Ecto neural progenitor cell (in vitro differentiated cells): ENCODE measurements at regions not wholly inside any gene's neighbourhood (a gene's known extent, or its start where the extent isn't known, plus 50 kb on each side); places are given as distances from the start of the nearest gene placed in this dataset.

Experiments
- DNase-seq: peaks from one replicate; pipeline ENCODE4 v3.0.0-alpha.2; 2018; ENCODE audit warnings: low spot score

GRCh38 chr7:114755856-114756255 is 166.0 kb upstream of the MDFIC start:
- no peak for DNase-seq

DNA sequence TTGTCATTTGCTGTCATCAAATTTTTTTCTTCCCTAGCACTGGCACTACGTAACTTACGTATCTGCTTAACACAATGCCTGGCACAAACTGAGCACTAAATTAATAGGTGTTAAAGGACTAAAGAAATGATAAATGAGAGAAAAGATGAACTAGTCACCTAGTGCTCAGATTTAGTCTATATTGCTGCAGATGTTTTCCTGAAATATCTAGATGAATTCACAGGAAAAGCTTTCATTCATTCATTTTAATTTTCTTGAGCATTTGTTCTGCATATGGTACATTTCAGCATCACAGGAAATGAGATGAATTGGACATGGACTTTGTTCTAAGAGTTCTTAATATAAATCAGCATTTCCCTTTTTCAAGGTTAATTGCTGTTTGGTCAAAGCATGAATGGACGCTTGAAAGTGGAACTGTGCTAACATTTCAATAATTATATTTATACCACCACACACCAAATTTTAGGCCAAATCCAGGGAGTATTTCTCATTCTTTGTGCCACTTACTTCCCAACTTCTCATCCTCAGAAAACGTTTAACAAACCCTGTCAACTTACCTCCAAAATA is 163.2 kb upstream of the MDFIC start:
- no peak for DNase-seq

GRCh38 chr7:114759347-114760062 is 162.4 kb upstream of the MDFIC start:
- no peak for DNase-seq

GRCh38 chr7:114760477-114760876 is 161.4 kb upstream of the MDFIC start:
- DNase-seq = no peak

- DNase-seq = no peak
Observed at GRCh38 chr7:114761973-114762372, 159.9 kb upstream of the MDFIC start.

DNA sequence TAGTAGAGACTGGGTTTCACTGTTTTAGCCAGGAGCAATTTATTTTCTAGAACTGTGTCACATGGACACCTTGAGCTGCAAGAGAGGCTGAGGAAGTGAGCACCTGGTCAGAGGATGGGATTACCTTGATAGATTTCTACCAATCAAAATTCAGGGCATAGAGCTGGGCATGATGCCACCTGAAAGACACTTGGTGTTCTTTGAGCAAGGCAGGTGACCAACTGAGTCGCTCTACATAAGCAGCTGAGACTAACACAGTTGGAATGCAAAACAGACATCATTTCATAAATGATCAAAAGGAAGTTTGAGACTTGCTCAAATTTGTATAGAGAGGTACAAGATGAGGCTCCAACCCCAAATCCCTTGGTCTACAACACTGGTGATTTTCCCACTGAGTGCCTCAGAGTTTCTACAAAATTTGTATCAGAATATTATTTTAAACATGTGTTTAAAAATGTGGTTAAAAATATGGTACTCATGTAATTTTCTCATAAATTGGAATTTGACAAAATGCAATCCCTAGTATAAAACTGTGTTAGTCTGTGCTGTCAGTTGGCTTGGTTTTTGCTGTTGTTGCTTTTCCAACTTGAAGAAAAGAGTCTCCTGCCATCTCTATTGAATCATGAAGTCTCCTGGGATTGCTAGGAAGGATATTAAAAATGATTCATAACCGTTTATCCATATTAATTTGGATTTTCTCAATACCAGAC is 156.4 kb upstream of the MDFIC start:
- no peak for DNase-seq

DNA sequence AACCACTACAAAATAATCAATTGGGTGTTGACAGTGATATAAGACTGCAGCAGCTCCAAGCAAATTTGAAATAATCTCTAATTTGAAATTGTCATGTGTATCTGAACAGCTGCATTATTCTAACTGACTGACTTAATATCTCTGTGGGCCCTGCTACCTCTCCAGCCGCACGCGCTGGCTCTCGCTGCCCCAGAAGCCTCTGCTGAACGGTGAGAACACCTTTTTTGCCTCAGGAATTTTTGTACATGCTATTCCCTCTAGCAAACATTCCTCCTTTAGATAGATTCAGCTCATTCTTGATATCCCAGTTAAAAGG is 155.9 kb upstream of the MDFIC start:
- DNase-seq = no peak

DNA sequence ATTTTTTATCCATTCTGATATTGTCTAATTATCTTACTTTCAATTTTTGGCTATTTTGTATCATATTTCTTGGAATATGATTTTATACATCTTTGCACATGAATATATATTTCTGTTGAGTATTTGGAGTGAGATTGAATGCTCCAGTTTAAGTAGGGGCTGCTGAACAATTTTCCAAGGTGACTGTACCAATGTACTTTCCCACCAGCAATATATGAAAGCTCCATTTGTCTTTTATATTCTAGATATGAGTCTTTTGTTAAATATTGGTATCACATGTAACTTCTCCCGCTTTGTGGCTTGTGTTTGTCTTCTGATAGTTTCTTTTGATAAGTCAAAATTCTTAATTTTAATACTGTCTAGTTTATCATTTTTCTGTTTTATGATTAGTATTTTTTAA is 144.6 kb upstream of the MDFIC start:
- no peak for DNase-seq

DNA sequence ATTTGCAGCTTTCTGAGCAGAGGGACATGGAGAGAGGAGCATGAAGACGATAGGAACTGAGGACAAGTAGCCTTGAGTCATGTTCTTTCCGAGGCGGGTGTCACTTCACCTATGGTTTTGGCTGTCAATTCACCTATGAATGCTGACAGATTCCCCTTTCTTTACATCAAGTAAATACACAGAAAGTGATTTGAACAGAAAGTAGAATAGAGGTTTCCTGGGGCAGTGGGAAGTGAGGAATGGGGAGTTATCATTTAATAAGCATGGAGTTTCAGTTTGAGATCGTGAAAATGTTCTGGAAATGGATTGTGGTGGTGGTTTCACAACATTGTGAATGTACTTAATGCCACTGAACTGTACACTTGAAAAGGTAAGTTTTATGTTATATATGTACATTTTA is 138.4 kb upstream of the MDFIC start:
- DNase-seq = no peak

DNA sequence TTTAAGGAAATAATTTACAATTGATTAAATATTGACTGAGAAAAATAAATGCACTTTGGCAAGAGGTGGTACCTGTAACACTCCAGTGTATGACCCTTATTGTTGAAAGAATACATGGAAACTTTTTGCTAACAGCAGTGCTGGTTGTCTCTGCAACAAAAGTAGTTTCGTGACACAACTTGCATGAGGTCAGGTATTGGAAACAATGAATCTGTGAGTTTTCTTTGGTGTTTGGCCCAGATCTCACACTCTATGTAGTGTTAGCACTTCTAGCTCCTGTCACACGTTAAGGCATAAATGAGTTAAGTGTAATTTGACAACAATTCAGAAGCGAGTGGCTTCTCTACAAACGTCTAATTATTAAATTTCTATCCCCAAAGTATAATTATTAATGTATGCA is 137.7 kb upstream of the MDFIC start:
- DNase-seq = no peak

DNA sequence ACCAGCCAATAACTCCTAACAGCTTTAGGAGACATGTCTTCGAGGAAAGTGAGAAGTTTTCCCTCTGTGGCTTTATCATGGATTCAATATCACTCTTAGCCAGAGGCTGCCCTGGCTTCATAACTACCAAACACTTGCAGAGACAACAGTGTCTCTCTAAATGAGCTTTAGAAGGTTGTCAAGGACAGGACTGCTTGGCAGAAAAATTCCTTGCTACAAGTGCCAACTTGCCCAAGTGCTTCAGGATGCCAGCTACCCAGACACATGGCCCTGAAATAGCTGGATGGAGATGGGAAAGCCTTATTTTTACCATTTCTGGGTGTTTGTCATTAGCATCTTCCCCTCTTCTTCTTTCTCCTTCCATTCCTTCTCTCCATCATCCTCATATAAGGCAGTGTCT is 137.1 kb upstream of the MDFIC start:
- no peak for DNase-seq

DNA sequence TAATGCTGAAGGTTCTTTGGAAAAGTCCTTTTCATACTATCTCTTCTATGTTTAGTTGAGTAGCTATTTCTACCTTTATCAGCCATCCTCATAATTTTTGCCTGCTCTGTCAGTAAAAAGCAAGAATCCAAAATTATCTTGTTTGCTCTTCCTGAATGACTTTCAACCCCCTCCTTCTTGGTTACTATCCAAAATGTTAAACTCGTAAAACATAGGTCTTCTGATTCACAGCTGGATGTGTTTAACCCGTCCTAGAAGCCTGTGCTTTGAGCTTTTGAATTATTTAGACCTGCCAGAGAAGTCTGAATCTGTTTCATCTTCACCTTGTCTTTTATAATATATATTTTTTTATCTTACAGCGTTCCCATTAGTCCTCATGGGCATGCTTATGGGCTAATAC is 136.4 kb upstream of the MDFIC start:
- no peak for DNase-seq

DNA sequence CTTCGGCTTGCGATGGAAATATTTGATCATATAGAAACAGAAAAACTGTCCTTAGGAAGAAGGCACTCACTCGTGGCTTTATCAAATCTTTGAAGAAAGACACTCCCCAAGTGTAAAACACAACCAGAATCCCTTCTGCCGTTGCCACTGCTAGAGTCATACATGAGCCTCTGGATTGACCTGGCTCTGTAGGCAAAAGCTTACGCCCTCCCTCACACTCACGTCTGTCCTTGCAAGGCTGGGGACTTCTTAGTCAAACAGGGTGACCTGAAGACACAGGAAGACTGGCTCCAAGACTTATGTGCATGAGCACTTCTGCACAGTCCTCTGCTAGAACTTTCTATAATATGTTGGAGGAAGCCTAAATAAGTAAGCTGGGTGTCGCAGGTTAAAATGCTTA is 135.4 kb upstream of the MDFIC start:
- DNase-seq = no peak

DNA sequence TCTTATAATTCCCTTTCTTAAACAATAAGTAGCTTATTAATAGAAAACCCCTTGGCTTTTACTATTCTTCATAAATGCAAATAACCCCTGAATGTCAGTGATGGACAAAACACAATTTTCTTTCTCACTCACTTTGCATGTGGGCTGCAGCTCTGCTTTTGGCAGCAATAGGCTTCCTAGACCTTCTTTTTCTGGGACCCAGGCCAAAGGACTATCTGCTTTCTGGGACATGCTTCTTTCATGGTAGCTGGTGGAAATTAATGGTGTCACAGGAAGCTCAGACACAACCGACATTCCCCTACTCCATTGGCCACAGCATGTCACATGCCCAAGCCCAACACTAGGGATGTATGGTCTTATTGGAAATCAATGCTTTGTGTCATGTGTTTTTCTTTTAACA is 134.3 kb upstream of the MDFIC start:
- DNase-seq = no peak

DNA sequence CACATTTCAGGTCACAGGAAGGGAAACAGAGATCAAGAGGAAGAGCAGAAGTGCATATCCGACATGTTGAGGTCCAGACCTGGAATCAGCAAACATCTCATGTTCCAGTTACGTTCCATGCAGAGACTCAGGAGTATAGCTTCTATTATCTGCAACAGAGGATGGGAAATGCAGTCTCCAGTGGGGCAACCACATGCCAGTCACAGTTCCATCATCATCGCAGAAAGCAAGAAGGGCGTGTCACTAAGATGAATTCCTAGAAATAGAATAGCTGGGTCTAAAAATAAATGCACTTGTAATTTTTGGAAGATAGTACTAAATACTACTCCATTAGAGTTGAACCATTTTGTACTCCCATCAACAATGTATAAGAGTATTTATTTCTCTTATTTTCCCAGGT is 133.2 kb upstream of the MDFIC start:
- no peak for DNase-seq

- DNase-seq = no peak
Observed at GRCh38 chr7:114789161-114789560, 132.7 kb upstream of the MDFIC start.

GRCh38 chr7:114789871-114790311 is 132.0 kb upstream of the MDFIC start:
- DNase-seq = no peak

- DNase-seq = no peak
Observed at GRCh38 chr7:114790521-114790920, 131.4 kb upstream of the MDFIC start.

- DNase-seq = no peak
Observed at GRCh38 chr7:114791771-114792170, 130.1 kb upstream of the MDFIC start.

DNA sequence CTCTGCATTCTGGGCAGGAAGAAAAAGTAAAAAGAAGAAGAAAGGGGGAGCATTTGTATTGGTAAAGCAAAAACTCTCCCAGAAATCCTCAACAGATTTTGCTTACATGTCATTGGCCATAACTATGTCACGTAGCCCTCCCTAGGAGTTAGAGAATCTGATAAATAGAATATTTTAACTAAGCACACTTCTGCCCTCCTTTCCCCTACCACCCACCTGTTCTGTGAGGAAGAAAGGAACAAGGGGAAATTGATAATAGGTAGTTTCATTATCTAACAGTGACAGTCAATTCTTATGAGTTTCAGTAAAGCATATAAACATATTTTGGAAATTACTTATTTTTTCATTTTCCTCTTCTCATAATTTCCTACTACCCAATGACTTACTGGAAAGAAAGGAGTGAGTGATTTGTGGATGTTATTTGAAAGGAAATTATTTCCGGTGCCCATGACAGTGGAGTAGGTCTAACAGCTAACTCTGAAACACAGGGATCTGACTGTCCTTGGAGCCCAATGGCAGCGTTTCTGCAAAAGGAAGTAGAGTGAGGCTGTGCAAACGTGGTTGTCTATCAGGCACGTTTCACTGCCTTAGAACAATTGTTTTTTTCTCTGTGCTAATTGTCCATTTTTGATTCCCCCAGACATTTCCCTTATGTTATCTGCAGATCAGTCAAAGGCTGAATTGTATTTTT is 128.6 kb upstream of the MDFIC start:
- no peak for DNase-seq

- no peak for DNase-seq
Observed at GRCh38 chr7:114795475-114795874, 126.4 kb upstream of the MDFIC start.

GRCh38 chr7:114799628-114800028 is 122.3 kb upstream of the MDFIC start:
- no peak for DNase-seq

- no peak for DNase-seq
Observed at GRCh38 chr7:114802632-114803031, 119.3 kb upstream of the MDFIC start.
